OCI-LY7 (cell line): ENCODE measurements at regions not wholly inside any gene's neighbourhood (a gene's known extent, or its start where the extent isn't known, plus 50 kb on each side); places are given as distances from the start of the nearest gene placed in this dataset.

Source experiments
- BruUV-seq: library from RNA; stranded (reverse); fragments of 400-500 nt; replicated peaks from 2 replicates; lab custom pipeline; 2021; lab: Mats Ljungman, UMichigan
- CTCF ChIA-PET: fragments of 300-600 bp; sonication (Branson Sonifier 250); formaldehyde crosslinking; loops from one replicate; lab custom pipeline; 2022; ENCODE audit warnings: antibody characterized with exemption; ENCODE audit not compliant: unreplicated experiment; lab: Charles Lee
- POLR2A ChIA-PET: fragments of 300-600 bp; sonication (Branson Sonifier 250); formaldehyde crosslinking; loops from one replicate; lab custom pipeline; 2022; ENCODE audit warnings: antibody characterized with exemption; lab: Charles Lee
- DNase-seq: peaks from one replicate; pipeline ENCODE4 v3.0.0-alpha.2; 2015; ENCODE audit warnings: low spot score
- H2AFZ ChIP-seq: fragments of 200-600 bp; sonication (generic), shearing (Covaris generic); 2 replicates; pipeline ENCODE4 v1.6.1; 2014; ENCODE audit warnings: mild to moderate bottlenecking, antibody characterized with exemption, low read length, moderate library complexity
- H3K27ac ChIP-seq: fragments of 200-600 bp; sonication (generic); 2 replicates; pipeline ENCODE4 v1.5.1; 2014; ENCODE audit warnings: mixed run types, low read depth, mild to moderate bottlenecking, moderate library complexity, low read length, inconsistent platforms; ENCODE audit not compliant: poor library complexity, severe bottlenecking
- H3K36me3 ChIP-seq: fragments of 200-600 bp; sonication (generic); 2 replicates; pipeline ENCODE4 v1.6.1; 2014; ENCODE audit warnings: mild to moderate bottlenecking, antibody characterized with exemption, low read length, moderate library complexity, mixed read lengths; ENCODE audit not compliant: insufficient read depth
- H3K4me1 ChIP-seq: fragments of 200-600 bp; sonication (generic); 2 replicates; pipeline ENCODE4 v1.5.1; 2014; ENCODE audit warnings: mild to moderate bottlenecking, low read length; ENCODE audit not compliant: insufficient read depth, poor library complexity, severe bottlenecking
- H3K4me2 ChIP-seq: fragments of 200-600 bp; sonication (generic); 2 replicates; pipeline ENCODE4 v1.6.1; 2014; ENCODE audit warnings: mild to moderate bottlenecking, low read length
- H3K4me3 ChIP-seq: fragments of 200-600 bp; sonication (generic); 2 replicates; pipeline ENCODE4 v1.5.1; 2014; ENCODE audit warnings: mild to moderate bottlenecking, low read depth, low read length; ENCODE audit not compliant: poor library complexity, severe bottlenecking
- H3K79me2 ChIP-seq: fragments of 200-600 bp; sonication (generic); 2 replicates; pipeline ENCODE4 v1.6.1; 2016; ENCODE audit warnings: low read depth, mild to moderate bottlenecking, low read length, moderate library complexity, mixed read lengths; ENCODE audit not compliant: insufficient read depth
- H3K9me2 ChIP-seq: fragments of 200-600 bp; sonication (generic); 2 replicates; pipeline ENCODE4 v1.6.1; 2016; ENCODE audit warnings: mild to moderate bottlenecking, low read length, mixed read lengths; ENCODE audit not compliant: insufficient read depth
- H3K9me3 ChIP-seq: fragments of 200-600 bp; sonication (generic); 2 replicates; pipeline ENCODE4 v1.6.1; 2014; ENCODE audit warnings: mild to moderate bottlenecking, mixed run types, low read length, mixed read lengths
- H4K20me1 ChIP-seq: fragments of 200-600 bp; sonication (generic); 2 replicates; pipeline ENCODE4 v1.6.1; 2014; ENCODE audit warnings: mild to moderate bottlenecking, antibody characterized with exemption, low read length, moderate library complexity, mixed read lengths; ENCODE audit not compliant: insufficient read depth
- CTCF ChIP-seq: fragments of 200-600 bp; sonication (generic); conservative IDR thresholded peaks from 2 replicates; pipeline ENCODE4 v1.5.1; 2014; ENCODE audit warnings: mild to moderate bottlenecking, antibody characterized with exemption, low read length, moderate library complexity, mixed read lengths
- EZH2phosphoT487 ChIP-seq: fragments of 200-600 bp; sonication (generic); IDR thresholded peaks from 2 replicates; pipeline ENCODE4 v1.6.1; 2018; ENCODE audit warnings: low read depth, borderline replicate concordance, mild to moderate bottlenecking, mixed run types, antibody characterized with exemption, low read length, moderate library complexity, mixed read lengths
- intact Hi-C: fragments of 100-400 bp; cut with micrococcal nuclease; formaldehyde crosslinking; loops from one replicate; pipeline ENCODE4 v1.10.0; 2022; ENCODE audit not compliant: unreplicated experiment

- Histone ChIP-seq H3K27ac (no peak overlapping the region), H2AFZ (no peak overlapping the region), H3K4me2 (no peak overlapping the region), H3K4me3 (no peak overlapping the region), H3K4me1 (no peaks in the 10 kb centered on the region), H4K20me1 (no peaks in the 10 kb centered on the region), H3K79me2 (no peaks in the 10 kb centered on the region), H3K9me2 (no peaks in the 10 kb centered on the region), H3K9me3 (no peaks in the 10 kb centered on the region), H3K36me3 (no peaks in the 10 kb centered on the region)
- POLR2A ChIA-PET = interaction anchor here (0.6 to 0.7 kb wide), 2 partner anchors 137 to 897 kb away, joined by 3 read pairs; no protein-coding TSS in a partner anchor
- no peak for TF ChIP-seq EZH2phosphoT487
- TF ChIP-seq CTCF = no peak
- BruUV-seq = no TSS peak
- CTCF ChIA-PET = no interaction called here
- intact Hi-C loops = no loop called here
- DNase-seq = no peak
Measured at GRCh38 chr1:17963513-17963912, 144.1 kb upstream of the IGSF21 start.

GRCh38 chr1:17965515-17966100 is 142.0 kb upstream of the IGSF21 start:
- Histone ChIP-seq H3K36me3 (no peaks in the 10 kb centered on the region), H3K27ac (no peak overlapping the region), H3K4me2 (no peak overlapping the region), H3K4me1 (peaks cover 5% of the 10 kb centered on the region), H3K9me2 (no peaks in the 10 kb centered on the region), H2AFZ (no peak overlapping the region), H3K9me3 (no peaks in the 10 kb centered on the region), H3K4me3 (no peak overlapping the region), H3K79me2 (no peaks in the 10 kb centered on the region), H4K20me1 (no peaks in the 10 kb centered on the region)
- CTCF ChIA-PET = no interaction called here
- BruUV-seq = no TSS peak
- no peak for DNase-seq
- intact Hi-C loops = no loop called here
- TF ChIP-seq EZH2phosphoT487 = no peak
- no peak for TF ChIP-seq CTCF
- POLR2A ChIA-PET = interaction anchor here (0.7 kb wide), 1 partner anchor 157 kb away, joined by 4 read pairs; no protein-coding TSS in a partner anchor

- Histone ChIP-seq H4K20me1 (no peaks in the 10 kb centered on the region), H3K79me2 (no peaks in the 10 kb centered on the region), H3K4me1 (peaks cover 12% of the 10 kb centered on the region), H3K4me2 (no peak overlapping the region), H3K9me2 (no peaks in the 10 kb centered on the region), H3K36me3 (no peaks in the 10 kb centered on the region), H3K9me3 (no peaks in the 10 kb centered on the region), H2AFZ (no peak overlapping the region), H3K4me3 (no peak overlapping the region), H3K27ac (no peak overlapping the region)
- no TSS peak for BruUV-seq
- CTCF ChIA-PET = no interaction called here
- no peak for DNase-seq
- TF ChIP-seq EZH2phosphoT487 = no peak
- no peak for TF ChIP-seq CTCF
- POLR2A ChIA-PET = no interaction called here
- intact Hi-C loops = no loop called here
Measured at GRCh38 chr1:17966341-17966740, 141.3 kb upstream of the IGSF21 start.
